NCI-H510A treated with DMSO at 0.1 percent for 48 hours (cell line): ENCODE measurements at regions not wholly inside any gene's neighbourhood (a gene's known extent, or its start where the extent isn't known, plus 50 kb on each side); places are given as distances from the start of the nearest gene placed in this dataset.

Experiments used
- DNase-seq: peaks from one replicate; lab custom pipeline; 2025; lab: John Stamatoyannopoulos, UW

- no peak for DNase-seq
These were observed 830.2 kb upstream of the SOX11 start for GRCh38 chr2:4862031-4862430.

- DNase-seq, result no peak
These were observed 826.0 kb upstream of the SOX11 start for GRCh38 chr2:4866198-4866597.

GRCh38 chr2:4868466-4868865 is 823.7 kb upstream of the SOX11 start:
- no peak for DNase-seq

GRCh38 chr2:4869154-4869553 is 823.0 kb upstream of the SOX11 start:
- no peak for DNase-seq

GRCh38 chr2:4873364-4873763 is 818.8 kb upstream of the SOX11 start:
- DNase-seq, result no peak

- DNase-seq, result no peak
These were observed 818.1 kb upstream of the SOX11 start for GRCh38 chr2:4873876-4874593.

- no peak for DNase-seq
These were observed 809.8 kb upstream of the SOX11 start for GRCh38 chr2:4882421-4882820.

- DNase-seq, result no peak
These were observed 809.2 kb upstream of the SOX11 start for GRCh38 chr2:4882941-4883340.

GRCh38 chr2:4883375-4883774 is 808.8 kb upstream of the SOX11 start:
- no peak for DNase-seq

GRCh38 chr2:4884117-4884571 is 808.0 kb upstream of the SOX11 start:
- no peak for DNase-seq

GRCh38 chr2:4891394-4891793 is 800.8 kb upstream of the SOX11 start:
- no peak for DNase-seq

GRCh38 chr2:4895371-4895770 is 796.8 kb upstream of the SOX11 start:
- DNase-seq, result peak; percentile 25

- DNase-seq, result no peak
These were observed 793.5 kb upstream of the SOX11 start for GRCh38 chr2:4898706-4899105.

GRCh38 chr2:4900242-4900641 is 791.9 kb upstream of the SOX11 start:
- DNase-seq, result no peak

GRCh38 chr2:4900861-4901770 is 791.1 kb upstream of the SOX11 start:
- DNase-seq, result no peak

- peak; percentile 27 for DNase-seq
These were observed 788.4 kb upstream of the SOX11 start for GRCh38 chr2:4903656-4904348.

- DNase-seq, result peak; percentile 72
These were observed 783.7 kb upstream of the SOX11 start for GRCh38 chr2:4908461-4908860.

- DNase-seq, result no peak
These were observed 782.7 kb upstream of the SOX11 start for GRCh38 chr2:4909346-4910009.

GRCh38 chr2:4914036-4914435 is 778.1 kb upstream of the SOX11 start:
- no peak for DNase-seq

GRCh38 chr2:4914551-4914950 is 777.6 kb upstream of the SOX11 start:
- no peak for DNase-seq

GRCh38 chr2:4915357-4915756 is 776.8 kb upstream of the SOX11 start:
- no peak for DNase-seq

GRCh38 chr2:4916094-4916493 is 776.1 kb upstream of the SOX11 start:
- DNase-seq, result no peak
